ENCODE measurements at regions not wholly inside any gene's neighbourhood (a gene's known extent, or its start where the extent isn't known, plus 50 kb on each side); places are given as distances from the start of the nearest gene placed in this dataset.
A peak's percentile ranks its signal among the peaks of the same experiment; 100 is the strongest.

DNA sequence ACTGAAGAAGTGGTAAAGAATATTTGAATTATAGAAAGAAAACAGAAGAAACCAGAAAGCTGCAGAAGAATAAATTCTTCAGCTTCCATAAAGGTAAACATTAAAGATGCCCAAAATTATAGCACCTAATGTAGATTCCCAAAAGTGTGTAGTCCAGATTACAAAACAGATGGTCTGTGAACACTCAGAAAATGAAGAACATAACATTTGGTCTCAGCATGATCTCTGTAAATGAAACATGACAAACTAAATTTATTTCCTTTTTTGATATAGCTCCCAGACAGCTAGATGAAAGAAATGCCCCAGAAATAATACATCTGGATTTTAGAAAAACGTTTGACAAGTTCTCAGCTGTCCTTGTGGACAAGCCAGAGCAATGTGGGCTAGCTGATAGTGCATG, 794.2 kb upstream of the NXPH2 start:
- Histone ChIP-seq H3K4me1 (ENCODE audit: insufficient read depth, low read length) (no peaks in the 10 kb centered on the region), H4K20me1 (ENCODE audit: low read length) (no peaks in the 10 kb centered on the region), H2AFZ (ENCODE audit: low read length) (no peak overlapping the region), H3K4me3 (ENCODE audit: low read length) (no peak overlapping the region), H3K36me3 (ENCODE audit: low read depth, low read length) (no peaks in the 10 kb centered on the region), H3F3A (ENCODE audit: low read length, unreplicated experiment) (no peaks in the 10 kb centered on the region), H3K27ac (ENCODE audit: low read length) (no peak overlapping the region), H3K9ac (ENCODE audit: low read length) (no peak overlapping the region), H3K9me2 (replicated peaks; ENCODE audit: low read length) (no peaks in the 10 kb centered on the region), H3K27me3 (ENCODE audit: low read length) (no peaks in the 10 kb centered on the region), H3K9me3 (ENCODE audit: low read length) (no peaks in the 10 kb centered on the region), H3K79me2 (ENCODE audit: low read length) (no peaks in the 10 kb centered on the region), H3K4me2 (ENCODE audit: low read length) (no peak overlapping the region)
- ATAC-seq = no peak
- DNase-seq = no peak
- CTCF ChIA-PET = no interaction called here
- TF ChIP-seq, protein P1, sequence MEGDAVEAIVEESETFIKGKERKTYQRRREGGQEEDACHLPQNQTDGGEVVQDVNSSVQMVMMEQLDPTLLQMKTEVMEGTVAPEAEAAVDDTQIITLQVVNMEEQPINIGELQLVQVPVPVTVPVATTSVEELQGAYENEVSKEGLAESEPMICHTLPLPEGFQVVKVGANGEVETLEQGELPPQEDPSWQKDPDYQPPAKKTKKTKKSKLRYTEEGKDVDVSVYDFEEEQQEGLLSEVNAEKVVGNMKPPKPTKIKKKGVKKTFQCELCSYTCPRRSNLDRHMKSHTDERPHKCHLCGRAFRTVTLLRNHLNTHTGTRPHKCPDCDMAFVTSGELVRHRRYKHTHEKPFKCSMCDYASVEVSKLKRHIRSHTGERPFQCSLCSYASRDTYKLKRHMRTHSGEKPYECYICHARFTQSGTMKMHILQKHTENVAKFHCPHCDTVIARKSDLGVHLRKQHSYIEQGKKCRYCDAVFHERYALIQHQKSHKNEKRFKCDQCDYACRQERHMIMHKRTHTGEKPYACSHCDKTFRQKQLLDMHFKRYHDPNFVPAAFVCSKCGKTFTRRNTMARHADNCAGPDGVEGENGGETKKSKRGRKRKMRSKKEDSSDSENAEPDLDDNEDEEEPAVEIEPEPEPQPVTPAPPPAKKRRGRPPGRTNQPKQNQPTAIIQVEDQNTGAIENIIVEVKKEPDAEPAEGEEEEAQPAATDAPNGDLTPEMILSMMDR (conservative IDR thresholded peaks at IDR 0.05; ENCODE audit: low read depth, low read length) = no peak
- no peak for TF ChIP-seq EZH2phosphoT487 (IDR thresholded peaks at IDR 0.05; ENCODE audit: borderline replicate concordance, low read length)
- TF ChIP-seq EZH2 (IDR thresholded peaks at IDR 0.05; ENCODE audit: low read length, unreplicated experiment) = no peak
- intact Hi-C loops (cut with micrococcal nuclease) = no loop called here
- BruUV-seq (replicated peaks) = no TSS peak
- POLR2A ChIA-PET (ENCODE audit: unreplicated experiment) = no interaction called here

DNA sequence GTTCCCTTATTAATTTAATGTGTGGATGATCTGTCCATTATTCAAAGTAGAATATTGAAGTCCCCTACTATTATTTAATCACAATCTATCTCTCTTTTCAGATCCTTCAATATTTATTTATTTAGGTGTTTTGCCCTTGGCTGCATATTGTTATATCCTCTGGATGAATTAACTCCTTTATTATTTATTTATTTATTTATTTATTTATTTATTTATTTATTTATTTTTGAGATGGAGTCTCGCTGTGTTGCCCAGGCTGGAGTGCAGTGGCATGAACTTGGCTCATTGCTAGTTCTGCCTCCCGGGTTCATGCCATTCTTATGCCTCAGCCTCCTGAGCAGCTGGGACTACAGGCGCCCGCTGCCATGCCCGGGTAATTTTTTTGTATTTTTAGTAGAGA, 776.6 kb upstream of the NXPH2 start:
- Histone ChIP-seq H3K79me2 (ENCODE audit: low read length) (no peaks in the 10 kb centered on the region), H4K20me1 (ENCODE audit: low read length) (no peaks in the 10 kb centered on the region), H3K27ac (ENCODE audit: low read length) (no peak overlapping the region), H3K27me3 (ENCODE audit: low read length) (no peaks in the 10 kb centered on the region), H3K36me3 (ENCODE audit: low read depth, low read length) (no peaks in the 10 kb centered on the region), H3K9ac (ENCODE audit: low read length) (no peak overlapping the region), H3F3A (ENCODE audit: low read length, unreplicated experiment) (no peaks in the 10 kb centered on the region), H3K4me3 (ENCODE audit: low read length) (no peak overlapping the region), H3K4me1 (ENCODE audit: insufficient read depth, low read length) (no peaks in the 10 kb centered on the region), H2AFZ (ENCODE audit: low read length) (no peak overlapping the region), H3K9me2 (replicated peaks; ENCODE audit: low read length) (no peaks in the 10 kb centered on the region), H3K9me3 (ENCODE audit: low read length) (no peaks in the 10 kb centered on the region), H3K4me2 (ENCODE audit: low read length) (no peak overlapping the region)
- CTCF ChIA-PET = no interaction called here
- no TSS peak for BruUV-seq (replicated peaks)
- DNase-seq (no peak), ATAC-seq (no peak)
- POLR2A ChIA-PET (ENCODE audit: unreplicated experiment) = no interaction called here
- intact Hi-C loops (cut with micrococcal nuclease) = no loop called here
- TF ChIP-seq EZH2 (IDR thresholded peaks at IDR 0.05; ENCODE audit: low read length, unreplicated experiment) = no peak
- TF ChIP-seq, protein P1 (conservative IDR thresholded peaks at IDR 0.05; ENCODE audit: low read depth, low read length) = no peak
- no peak for TF ChIP-seq EZH2phosphoT487 (IDR thresholded peaks at IDR 0.05; ENCODE audit: borderline replicate concordance, low read length)

DNA sequence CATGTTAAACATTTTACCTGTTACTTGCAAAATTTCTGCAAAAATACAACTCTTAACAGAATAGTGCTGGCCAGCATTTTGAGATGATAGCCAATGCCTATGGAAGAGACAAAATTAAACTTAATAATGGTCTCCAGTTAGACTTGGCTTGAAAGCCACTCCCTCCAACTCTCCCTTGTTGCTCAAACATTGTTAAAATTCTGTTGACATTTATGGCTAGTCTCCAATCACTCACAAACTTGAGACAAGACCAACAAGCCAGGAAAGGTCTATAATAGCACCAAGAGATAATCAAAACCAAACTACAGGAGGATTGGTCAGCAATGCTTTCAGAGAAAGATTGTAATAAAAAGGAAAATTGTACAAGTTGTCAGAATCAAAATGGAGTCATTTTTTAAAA, 770.7 kb upstream of the NXPH2 start:
- Histone ChIP-seq H3F3A (ENCODE audit: low read length, unreplicated experiment) (no peaks in the 10 kb centered on the region), H3K36me3 (ENCODE audit: low read depth, low read length) (no peaks in the 10 kb centered on the region), H2AFZ (ENCODE audit: low read length) (no peak overlapping the region), H3K4me1 (ENCODE audit: insufficient read depth, low read length) (no peaks in the 10 kb centered on the region), H3K4me2 (ENCODE audit: low read length) (no peak overlapping the region), H3K27me3 (ENCODE audit: low read length) (no peaks in the 10 kb centered on the region), H3K9me2 (replicated peaks; ENCODE audit: low read length) (no peaks in the 10 kb centered on the region), H3K27ac (ENCODE audit: low read length) (no peak overlapping the region), H3K79me2 (ENCODE audit: low read length) (no peaks in the 10 kb centered on the region), H4K20me1 (ENCODE audit: low read length) (no peaks in the 10 kb centered on the region), H3K9ac (ENCODE audit: low read length) (no peak overlapping the region), H3K4me3 (ENCODE audit: low read length) (no peak overlapping the region), H3K9me3 (ENCODE audit: low read length) (no peaks in the 10 kb centered on the region)
- TF ChIP-seq EZH2 (IDR thresholded peaks at IDR 0.05; ENCODE audit: low read length, unreplicated experiment) (no peak), EZH2phosphoT487 (IDR thresholded peaks at IDR 0.05; ENCODE audit: borderline replicate concordance, low read length) (no peak)
- TF ChIP-seq, protein P1 (conservative IDR thresholded peaks at IDR 0.05; ENCODE audit: low read depth, low read length) = no peak
- intact Hi-C loops (cut with micrococcal nuclease) = no loop called here
- BruUV-seq (replicated peaks) = no TSS peak
- CTCF ChIA-PET = no interaction called here
- POLR2A ChIA-PET (ENCODE audit: unreplicated experiment) = no interaction called here
- DNase-seq = no peak
- ATAC-seq = peak; percentile 56
